ENCODE measurements at regions not wholly inside any gene's neighbourhood (a gene's known extent, or its start where the extent isn't known, plus 50 kb on each side); places are given as distances from the start of the nearest gene placed in this dataset.

GRCh38 chr7:34260279-34260678, 354.9 kb downstream of the BMPER start:
- no peak for DNase-seq (ENCODE audit: low spot score)
- in situ Hi-C loops (cut with HindIII; ENCODE audit: low sequenced_read_pairs) = no loop called here

- in situ Hi-C loops (cut with HindIII; ENCODE audit: low sequenced_read_pairs) = no loop called here
- no peak for DNase-seq (ENCODE audit: low spot score)
These were observed 357.8 kb downstream of the BMPER start for GRCh38 chr7:34263168-34263567.

GRCh38 chr7:34269084-34269483, 363.7 kb downstream of the BMPER start:
- no peak for DNase-seq (ENCODE audit: low spot score)
- in situ Hi-C loops (cut with HindIII; ENCODE audit: low sequenced_read_pairs) = no loop called here

- in situ Hi-C loops (cut with HindIII; ENCODE audit: low sequenced_read_pairs) = no loop called here
- no peak for DNase-seq (ENCODE audit: low spot score)
These were observed 370.3 kb downstream of the BMPER start for GRCh38 chr7:34275624-34276023.

- in situ Hi-C loops (cut with HindIII; ENCODE audit: low sequenced_read_pairs) = no loop called here
- DNase-seq (ENCODE audit: low spot score) = no peak
These were observed 371.9 kb downstream of the BMPER start for GRCh38 chr7:34277016-34277802.

GRCh38 chr7:34277803-34278199, 372.5 kb downstream of the BMPER start:
- no peak for DNase-seq (ENCODE audit: low spot score)
- in situ Hi-C loops (cut with HindIII; ENCODE audit: low sequenced_read_pairs) = no loop called here

GRCh38 chr7:34281260-34281659, 375.9 kb downstream of the BMPER start:
- DNase-seq (ENCODE audit: low spot score) = no peak
- in situ Hi-C loops (cut with HindIII; ENCODE audit: low sequenced_read_pairs) = no loop called here

- in situ Hi-C loops (cut with HindIII; ENCODE audit: low sequenced_read_pairs) = no loop called here
- DNase-seq (ENCODE audit: low spot score) = no peak
These were observed 375.7 kb upstream of the NPSR1 start for GRCh38 chr7:34282271-34282670.

- DNase-seq (ENCODE audit: low spot score) = no peak
- in situ Hi-C loops (cut with HindIII; ENCODE audit: low sequenced_read_pairs) = no loop called here
These were observed 361.4 kb upstream of the NPSR1 start for GRCh38 chr7:34296663-34297062.

GRCh38 chr7:34298492-34299013, 359.5 kb upstream of the NPSR1 start:
- DNase-seq (ENCODE audit: low spot score) = no peak
- in situ Hi-C loops (cut with HindIII; ENCODE audit: low sequenced_read_pairs) = no loop called here

GRCh38 chr7:34299066-34299465, 359.0 kb upstream of the NPSR1 start:
- DNase-seq (ENCODE audit: low spot score) = no peak
- in situ Hi-C loops (cut with HindIII; ENCODE audit: low sequenced_read_pairs) = no loop called here

GRCh38 chr7:34307540-34307939, 350.5 kb upstream of the NPSR1 start:
- in situ Hi-C loops (cut with HindIII; ENCODE audit: low sequenced_read_pairs) = no loop called here
- no peak for DNase-seq (ENCODE audit: low spot score)

GRCh38 chr7:34308595-34308994, 349.4 kb upstream of the NPSR1 start:
- DNase-seq (ENCODE audit: low spot score) = no peak
- in situ Hi-C loops (cut with HindIII; ENCODE audit: low sequenced_read_pairs) = no loop called here

GRCh38 chr7:34309116-34309515, 348.9 kb upstream of the NPSR1 start:
- peak; percentile 99 for DNase-seq (ENCODE audit: low spot score)
- in situ Hi-C loops (cut with HindIII; ENCODE audit: low sequenced_read_pairs) = no loop called here

GRCh38 chr7:34309584-34309983, 348.4 kb upstream of the NPSR1 start:
- in situ Hi-C loops (cut with HindIII; ENCODE audit: low sequenced_read_pairs) = no loop called here
- no peak for DNase-seq (ENCODE audit: low spot score)

GRCh38 chr7:34311591-34311990, 346.4 kb upstream of the NPSR1 start:
- DNase-seq (ENCODE audit: low spot score) = no peak
- in situ Hi-C loops (cut with HindIII; ENCODE audit: low sequenced_read_pairs) = no loop called here

- DNase-seq (ENCODE audit: low spot score) = no peak
- in situ Hi-C loops (cut with HindIII; ENCODE audit: low sequenced_read_pairs) = no loop called here
These were observed 345.4 kb upstream of the NPSR1 start for GRCh38 chr7:34312624-34313023.

GRCh38 chr7:34313289-34313688, 344.7 kb upstream of the NPSR1 start:
- in situ Hi-C loops (cut with HindIII; ENCODE audit: low sequenced_read_pairs) = no loop called here
- DNase-seq (ENCODE audit: low spot score) = no peak

GRCh38 chr7:34315032-34315431, 343.0 kb upstream of the NPSR1 start:
- in situ Hi-C loops (cut with HindIII; ENCODE audit: low sequenced_read_pairs) = no loop called here
- no peak for DNase-seq (ENCODE audit: low spot score)

- DNase-seq (ENCODE audit: low spot score) = no peak
- in situ Hi-C loops (cut with HindIII; ENCODE audit: low sequenced_read_pairs) = no loop called here
These were observed 341.0 kb upstream of the NPSR1 start for GRCh38 chr7:34317039-34317438.

- no peak for DNase-seq (ENCODE audit: low spot score)
- in situ Hi-C loops (cut with HindIII; ENCODE audit: low sequenced_read_pairs) = no loop called here
These were observed 337.6 kb upstream of the NPSR1 start for GRCh38 chr7:34320412-34320811.

Data from G401 (cell line).